ENCODE measurements at regions not wholly inside any gene's neighbourhood (a gene's known extent, or its start where the extent isn't known, plus 50 kb on each side); places are given as distances from the start of the nearest gene placed in this dataset.

- no peak for DNase-seq
These were observed 58.2 kb downstream of the MEX3B start for GRCh38 chr15:81987628-81988027.

GRCh38 chr15:81983497-81983896, 62.3 kb downstream of the MEX3B start:
- DNase-seq = no peak

GRCh38 chr15:81982808-81983207, 63.0 kb downstream of the MEX3B start:
- DNase-seq = no peak

GRCh38 chr15:81981908-81982307, 63.9 kb downstream of the MEX3B start:
- DNase-seq = no peak

GRCh38 chr15:81977464-81977863, 68.4 kb downstream of the MEX3B start:
- no peak for DNase-seq

- DNase-seq = no peak
These were observed 77.1 kb downstream of the MEX3B start for GRCh38 chr15:81968691-81969090.

GRCh38 chr15:81966631-81967030, 79.2 kb downstream of the MEX3B start:
- no peak for DNase-seq

GRCh38 chr15:81962482-81962881, 83.3 kb downstream of the MEX3B start:
- no peak for DNase-seq

- no peak for DNase-seq
These were observed 86.6 kb downstream of the MEX3B start for GRCh38 chr15:81959196-81959595.

GRCh38 chr15:81957698-81958097, 88.1 kb downstream of the MEX3B start:
- no peak for DNase-seq

- no peak for DNase-seq
These were observed 90.3 kb downstream of the MEX3B start for GRCh38 chr15:81955382-81956062.

GRCh38 chr15:81954158-81954783, 91.5 kb downstream of the MEX3B start:
- no peak for DNase-seq

GRCh38 chr15:81950841-81951414, 94.9 kb downstream of the MEX3B start:
- DNase-seq = no peak

- DNase-seq = no peak
These were observed 97.1 kb downstream of the MEX3B start for GRCh38 chr15:81948751-81949150.

- DNase-seq = no peak
These were observed 97.6 kb downstream of the MEX3B start for GRCh38 chr15:81948222-81948621.

GRCh38 chr15:81947548-81947947, 98.3 kb downstream of the MEX3B start:
- no peak for DNase-seq

- no peak for DNase-seq
These were observed 100.7 kb downstream of the MEX3B start for GRCh38 chr15:81945014-81945615.

- DNase-seq = no peak
These were observed 103.1 kb downstream of the MEX3B start for GRCh38 chr15:81942655-81943195.

- DNase-seq = no peak
These were observed 103.7 kb downstream of the MEX3B start for GRCh38 chr15:81942157-81942556.

GRCh38 chr15:81941479-81941878, 104.3 kb downstream of the MEX3B start:
- DNase-seq = no peak

- DNase-seq = no peak
These were observed 105.1 kb downstream of the MEX3B start for GRCh38 chr15:81940467-81941451.

Data from NCI-H1930 (cell line).